Lower leg skin (tissue), 3 donors: ENCODE measurements at regions not wholly inside any gene's neighbourhood (a gene's known extent, or its start where the extent isn't known, plus 50 kb on each side); places are given as distances from the start of the nearest gene placed in this dataset.

Experiments used
- POLR2A ChIP-seq, 2 donors: fragments of 450-650 bp; IDR thresholded peaks; one replicate each; pipeline ENCODE4 v1.6.1; 2016 to 2017; ENCODE audit warnings: antibody characterized with exemption in 2 of 2, mild to moderate bottlenecking in 1 of 2, moderate library complexity in 1 of 2
- TF ChIP-seq, protein P1 (sequence below), 3 donors: fragments of 450-650 bp; IDR thresholded peaks; one replicate each; pipeline ENCODE4 v1.5.1; 2016; ENCODE audit warnings: antibody characterized with exemption in 3 of 3, mild to moderate bottlenecking in 3 of 3, moderate library complexity in 2 of 3

DNA sequence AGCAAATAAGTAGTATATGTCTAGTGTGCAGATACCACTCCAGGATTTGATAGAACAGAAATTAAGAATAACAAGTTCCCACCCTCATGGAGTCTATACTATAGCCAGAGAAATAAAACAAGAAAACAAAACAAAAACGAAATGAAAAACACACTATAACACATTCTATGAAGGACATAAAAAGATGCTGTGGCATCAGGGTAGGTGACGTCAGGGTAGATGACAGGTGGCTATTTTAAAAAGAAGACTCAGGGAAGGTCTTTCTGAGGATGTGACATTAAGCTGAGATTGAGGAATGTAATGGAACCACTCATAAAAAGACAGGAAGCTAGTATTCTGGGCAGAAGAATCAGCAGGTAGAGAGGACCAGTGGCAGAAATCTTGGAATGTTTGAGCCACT lies 469.6 kb downstream of the RAP2B start:
- TF ChIP-seq, protein P1, sequence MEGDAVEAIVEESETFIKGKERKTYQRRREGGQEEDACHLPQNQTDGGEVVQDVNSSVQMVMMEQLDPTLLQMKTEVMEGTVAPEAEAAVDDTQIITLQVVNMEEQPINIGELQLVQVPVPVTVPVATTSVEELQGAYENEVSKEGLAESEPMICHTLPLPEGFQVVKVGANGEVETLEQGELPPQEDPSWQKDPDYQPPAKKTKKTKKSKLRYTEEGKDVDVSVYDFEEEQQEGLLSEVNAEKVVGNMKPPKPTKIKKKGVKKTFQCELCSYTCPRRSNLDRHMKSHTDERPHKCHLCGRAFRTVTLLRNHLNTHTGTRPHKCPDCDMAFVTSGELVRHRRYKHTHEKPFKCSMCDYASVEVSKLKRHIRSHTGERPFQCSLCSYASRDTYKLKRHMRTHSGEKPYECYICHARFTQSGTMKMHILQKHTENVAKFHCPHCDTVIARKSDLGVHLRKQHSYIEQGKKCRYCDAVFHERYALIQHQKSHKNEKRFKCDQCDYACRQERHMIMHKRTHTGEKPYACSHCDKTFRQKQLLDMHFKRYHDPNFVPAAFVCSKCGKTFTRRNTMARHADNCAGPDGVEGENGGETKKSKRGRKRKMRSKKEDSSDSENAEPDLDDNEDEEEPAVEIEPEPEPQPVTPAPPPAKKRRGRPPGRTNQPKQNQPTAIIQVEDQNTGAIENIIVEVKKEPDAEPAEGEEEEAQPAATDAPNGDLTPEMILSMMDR (IDR thresholded peaks at IDR 0.05), result no peak
- no peak for TF ChIP-seq POLR2A (IDR thresholded peaks at IDR 0.05)
